ENCODE measurements at regions not wholly inside any gene's neighbourhood (a gene's known extent, or its start where the extent isn't known, plus 50 kb on each side); places are given as distances from the start of the nearest gene placed in this dataset.
"Not testable (repeated sequence)": the region's sequence is repeated elsewhere in the genome, so short reads cannot be mapped to it uniquely, and the experiment has no call there.

DNA sequence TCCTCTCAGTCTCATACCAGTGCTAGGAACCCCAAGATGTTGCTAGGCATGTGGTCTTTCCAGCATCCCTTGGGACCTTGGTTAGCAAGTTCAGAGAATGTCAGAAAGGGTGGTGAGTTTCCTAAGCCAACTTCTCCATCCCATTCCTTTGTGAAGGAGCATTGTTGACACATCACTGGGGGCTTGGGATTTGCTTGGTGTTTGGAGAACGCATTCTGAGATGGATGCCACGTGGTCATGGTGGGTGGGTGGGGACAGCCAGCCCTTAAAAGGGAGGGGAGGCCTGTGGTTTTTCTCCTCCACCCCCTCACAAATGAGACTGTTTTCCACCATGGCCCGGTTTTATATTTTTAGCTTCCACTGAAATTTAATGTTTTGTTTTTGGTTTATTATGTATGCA lies 83.3 kb upstream of the ZNF536 start:
- Histone ChIP-seq H3K4me1 (ENCODE audit: control insufficient read depth in 1 of 2, insufficient read depth in 2 of 2, low read depth in 1 of 2, low read length in 1 of 2) (no peaks in the 10 kb centered on the region; a peak in 2 of 4 replicates), H3K4me2 (no peak overlapping the region), H3K27me3 (ENCODE audit: insufficient read depth) (no peaks in the 10 kb centered on the region), H3K79me2 (ENCODE audit: insufficient read depth) (no peaks in the 10 kb centered on the region), H3K4me3 (ENCODE audit: low read depth in 2 of 2, low read length in 1 of 2) (no peak overlapping the region), H3K36me3 (replicated peaks in 1 of 2; ENCODE audit: control insufficient read depth in 1 of 2, insufficient read depth in 2 of 2, low read length in 1 of 2) (no peaks in the 10 kb centered on the region), H4K20me1 (ENCODE audit: insufficient read depth) (no peaks in the 10 kb centered on the region), H3F3A (replicated peaks; ENCODE audit: insufficient read depth) (no peaks in the 10 kb centered on the region), H3K9ac (no peak overlapping the region), H3K27ac (ENCODE audit: low read depth in 2 of 2, low read length in 1 of 2) (no peak overlapping the region), H3K9me3 (no peaks in the 10 kb centered on the region), H2AFZ (ENCODE audit: low read depth) (no peak overlapping the region), H3K9me2 (no peaks in the 10 kb centered on the region)
- CTCF ChIA-PET = no interaction called here
- WGBS (ENCODE audit: low lambda C conversion rate) = 28% methylated on average over 3 of the region's 3 CpGs
- no peak for DNase-seq
- POLR2A ChIA-PET = no interaction called here
- no peak for TF ChIP-seq SMC3 (IDR thresholded peaks at IDR 0.05; ENCODE audit: low read depth, low read length)
- TF ChIP-seq, protein P1, sequence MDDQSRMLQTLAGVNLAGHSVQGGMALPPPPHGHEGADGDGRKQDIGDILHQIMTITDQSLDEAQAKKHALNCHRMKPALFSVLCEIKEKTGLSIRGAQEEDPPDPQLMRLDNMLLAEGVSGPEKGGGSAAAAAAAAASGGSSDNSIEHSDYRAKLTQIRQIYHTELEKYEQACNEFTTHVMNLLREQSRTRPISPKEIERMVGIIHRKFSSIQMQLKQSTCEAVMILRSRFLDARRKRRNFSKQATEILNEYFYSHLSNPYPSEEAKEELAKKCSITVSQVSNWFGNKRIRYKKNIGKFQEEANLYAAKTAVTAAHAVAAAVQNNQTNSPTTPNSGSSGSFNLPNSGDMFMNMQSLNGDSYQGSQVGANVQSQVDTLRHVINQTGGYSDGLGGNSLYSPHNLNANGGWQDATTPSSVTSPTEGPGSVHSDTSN (IDR thresholded peaks at IDR 0.05) = no peak

DNA sequence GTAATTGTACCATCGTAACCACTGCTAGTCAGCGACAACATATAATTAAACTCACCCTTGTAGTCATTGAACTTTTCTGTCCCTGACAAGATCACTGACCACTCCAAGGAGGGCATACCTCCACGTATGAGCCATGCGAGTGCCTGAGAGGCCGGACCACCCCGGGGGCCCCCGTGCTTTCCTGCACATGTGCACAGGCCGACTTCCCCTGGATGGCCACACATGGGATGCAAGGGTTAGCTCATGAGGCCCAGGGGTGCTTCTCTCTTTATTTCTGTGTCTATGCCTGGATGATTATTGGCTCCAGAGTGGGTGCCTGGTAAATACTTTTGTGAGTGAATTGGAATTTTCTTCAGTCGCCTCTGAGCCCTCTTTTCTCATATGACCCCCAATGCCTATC lies 82.8 kb upstream of the ZNF536 start:
- no peak for DNase-seq
- Histone ChIP-seq H3K27ac (ENCODE audit: low read depth in 2 of 2, low read length in 1 of 2) (no peak overlapping the region), H3K4me1 (ENCODE audit: control insufficient read depth in 1 of 2, insufficient read depth in 2 of 2, low read depth in 1 of 2, low read length in 1 of 2) (no peaks in the 10 kb centered on the region; a peak in 2 of 4 replicates), H3K79me2 (ENCODE audit: insufficient read depth) (no peaks in the 10 kb centered on the region), H3F3A (replicated peaks; ENCODE audit: insufficient read depth) (no peaks in the 10 kb centered on the region), H3K9me2 (no peaks in the 10 kb centered on the region), H3K27me3 (ENCODE audit: insufficient read depth) (no peaks in the 10 kb centered on the region), H2AFZ (ENCODE audit: low read depth) (no peak overlapping the region), H3K36me3 (replicated peaks in 1 of 2; ENCODE audit: control insufficient read depth in 1 of 2, insufficient read depth in 2 of 2, low read length in 1 of 2) (no peaks in the 10 kb centered on the region), H4K20me1 (ENCODE audit: insufficient read depth) (no peaks in the 10 kb centered on the region), H3K4me2 (no peak overlapping the region), H3K4me3 (ENCODE audit: low read depth in 2 of 2, low read length in 1 of 2) (no peak overlapping the region), H3K9me3 (no peaks in the 10 kb centered on the region), H3K9ac (no peak overlapping the region)
- TF ChIP-seq CHD2 (IDR thresholded peaks at IDR 0.05; ENCODE audit: low read length, partially characterized antibody) = no peak
- TF ChIP-seq, protein P2, sequence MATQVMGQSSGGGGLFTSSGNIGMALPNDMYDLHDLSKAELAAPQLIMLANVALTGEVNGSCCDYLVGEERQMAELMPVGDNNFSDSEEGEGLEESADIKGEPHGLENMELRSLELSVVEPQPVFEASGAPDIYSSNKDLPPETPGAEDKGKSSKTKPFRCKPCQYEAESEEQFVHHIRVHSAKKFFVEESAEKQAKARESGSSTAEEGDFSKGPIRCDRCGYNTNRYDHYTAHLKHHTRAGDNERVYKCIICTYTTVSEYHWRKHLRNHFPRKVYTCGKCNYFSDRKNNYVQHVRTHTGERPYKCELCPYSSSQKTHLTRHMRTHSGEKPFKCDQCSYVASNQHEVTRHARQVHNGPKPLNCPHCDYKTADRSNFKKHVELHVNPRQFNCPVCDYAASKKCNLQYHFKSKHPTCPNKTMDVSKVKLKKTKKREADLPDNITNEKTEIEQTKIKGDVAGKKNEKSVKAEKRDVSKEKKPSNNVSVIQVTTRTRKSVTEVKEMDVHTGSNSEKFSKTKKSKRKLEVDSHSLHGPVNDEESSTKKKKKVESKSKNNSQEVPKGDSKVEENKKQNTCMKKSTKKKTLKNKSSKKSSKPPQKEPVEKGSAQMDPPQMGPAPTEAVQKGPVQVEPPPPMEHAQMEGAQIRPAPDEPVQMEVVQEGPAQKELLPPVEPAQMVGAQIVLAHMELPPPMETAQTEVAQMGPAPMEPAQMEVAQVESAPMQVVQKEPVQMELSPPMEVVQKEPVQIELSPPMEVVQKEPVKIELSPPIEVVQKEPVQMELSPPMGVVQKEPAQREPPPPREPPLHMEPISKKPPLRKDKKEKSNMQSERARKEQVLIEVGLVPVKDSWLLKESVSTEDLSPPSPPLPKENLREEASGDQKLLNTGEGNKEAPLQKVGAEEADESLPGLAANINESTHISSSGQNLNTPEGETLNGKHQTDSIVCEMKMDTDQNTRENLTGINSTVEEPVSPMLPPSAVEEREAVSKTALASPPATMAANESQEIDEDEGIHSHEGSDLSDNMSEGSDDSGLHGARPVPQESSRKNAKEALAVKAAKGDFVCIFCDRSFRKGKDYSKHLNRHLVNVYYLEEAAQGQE (IDR thresholded peaks at IDR 0.05; ENCODE audit: low read depth, low read length) = no peak
- no peak for TF ChIP-seq EP300 (IDR thresholded peaks at IDR 0.05; ENCODE audit: borderline replicate concordance in 1 of 2, low read depth in 1 of 2, low read length in 1 of 2)
- TF ChIP-seq, protein P3, sequence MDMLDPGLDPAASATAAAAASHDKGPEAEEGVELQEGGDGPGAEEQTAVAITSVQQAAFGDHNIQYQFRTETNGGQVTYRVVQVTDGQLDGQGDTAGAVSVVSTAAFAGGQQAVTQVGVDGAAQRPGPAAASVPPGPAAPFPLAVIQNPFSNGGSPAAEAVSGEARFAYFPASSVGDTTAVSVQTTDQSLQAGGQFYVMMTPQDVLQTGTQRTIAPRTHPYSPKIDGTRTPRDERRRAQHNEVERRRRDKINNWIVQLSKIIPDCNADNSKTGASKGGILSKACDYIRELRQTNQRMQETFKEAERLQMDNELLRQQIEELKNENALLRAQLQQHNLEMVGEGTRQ (IDR thresholded peaks at IDR 0.05; ENCODE audit: borderline replicate concordance, low read depth, low read length) = no peak
- TF ChIP-seq SMC3 (IDR thresholded peaks at IDR 0.05; ENCODE audit: low read depth, low read length) = no peak
- no peak for TF ChIP-seq EZH2phosphoT487 (IDR thresholded peaks at IDR 0.05; ENCODE audit: borderline replicate concordance, low read depth)
- TF ChIP-seq ELF1 (IDR thresholded peaks at IDR 0.05) = no peak
- TF ChIP-seq MXI1 (IDR thresholded peaks at IDR 0.05; ENCODE audit: low read depth, low read length) = no peak
- no peak for TF ChIP-seq POLR2AphosphoS5 (IDR thresholded peaks at IDR 0.05; ENCODE audit: low read depth, low read length)
- TF ChIP-seq GABPA (IDR thresholded peaks at IDR 0.05; ENCODE audit: low read depth) = no peak
- TF ChIP-seq FOXM1 (IDR thresholded peaks at IDR 0.05; ENCODE audit: low read depth) = no peak
- ChIA-PET CTCF (no interaction called here), POLR2A (no interaction called here)
- WGBS (ENCODE audit: low lambda C conversion rate) = 58% methylated on average over 9 of the region's 9 CpGs

DNA sequence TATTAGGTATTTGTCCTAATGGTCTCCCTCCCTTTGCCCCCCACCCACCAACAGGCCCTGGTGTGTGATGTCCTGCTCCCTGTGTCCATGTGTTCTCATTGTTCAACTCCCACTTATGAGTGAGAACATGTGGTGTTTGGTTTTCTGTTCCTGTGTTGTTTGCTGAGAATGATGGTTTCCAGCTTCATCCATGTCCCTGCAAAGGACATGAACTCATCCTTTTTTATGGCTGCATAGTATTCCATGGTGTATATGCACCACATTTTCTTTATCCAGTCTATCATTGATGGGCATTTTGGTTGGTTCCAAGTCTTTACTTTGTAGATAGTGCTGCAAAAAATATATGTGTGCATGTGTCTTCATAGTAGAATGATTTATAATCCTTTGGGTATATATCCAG lies 81.4 kb upstream of the ZNF536 start:
- H3K27ac ChIP-seq (ENCODE audit: low read depth in 2 of 2, low read length in 1 of 2); H3K79me2 ChIP-seq (ENCODE audit: insufficient read depth); H3F3A ChIP-seq (replicated peaks; ENCODE audit: insufficient read depth); H3K36me3 ChIP-seq (replicated peaks in 1 of 2; ENCODE audit: control insufficient read depth in 1 of 2, insufficient read depth in 2 of 2, low read length in 1 of 2); H4K20me1 ChIP-seq (ENCODE audit: insufficient read depth); H3K4me3 ChIP-seq (ENCODE audit: low read depth in 2 of 2, low read length in 1 of 2); CTCF ChIA-PET; H3K27me3 ChIP-seq (ENCODE audit: insufficient read depth); H2AFZ ChIP-seq (ENCODE audit: low read depth); H3K4me2 ChIP-seq; H3K9me2 ChIP-seq; DNase-seq; H3K9me3 ChIP-seq; H3K4me1 ChIP-seq (ENCODE audit: control insufficient read depth in 1 of 2, insufficient read depth in 2 of 2, low read depth in 1 of 2, low read length in 1 of 2); H3K9ac ChIP-seq; POLR2A ChIA-PET: not testable (repeated sequence)

Data from SK-N-SH (cell line).